Activated naive CD8-positive, alpha-beta T cell treated with anti-CD3 and anti-CD28 coated beads, Interleukin-2, amount 50 U/mL, for 24 hours (primary cell): ENCODE measurements at regions not wholly inside any gene's neighbourhood (a gene's known extent, or its start where the extent isn't known, plus 50 kb on each side); places are given as distances from the start of the nearest gene placed in this dataset.
A peak's percentile ranks its signal among the peaks of the same experiment; 100 is the strongest.
"Not testable (repeated sequence)": the region's sequence is repeated elsewhere in the genome, so short reads cannot be mapped to it uniquely, and the experiment has no call there.

ENCODE experiments used
- ATAC-seq: fragments of 150-1000 bp; cut with Tn5 transposase; one replicate; pipeline ENCODE4 v1.10.0; 2021
- DNase-seq: peaks from one replicate; pipeline ENCODE4 v3.0.0; 2021
- H3K27ac Mint-ChIP-seq: one replicate; pipeline ENCODE4 v1.8.0; 2021; ENCODE audit warnings: mild to moderate bottlenecking, mixed read lengths
- H3K27me3 Mint-ChIP-seq: one replicate; pipeline ENCODE4 v1.8.0; 2021; ENCODE audit warnings: mixed read lengths
- H3K36me3 Mint-ChIP-seq: one replicate; pipeline ENCODE4 v1.8.0; 2021; ENCODE audit warnings: low read depth, mixed read lengths
- H3K4me1 Mint-ChIP-seq: one replicate; pipeline ENCODE4 v1.8.0; 2021; ENCODE audit warnings: mixed read lengths
- H3K4me3 Mint-ChIP-seq: one replicate; pipeline ENCODE4 v1.8.0; 2021; ENCODE audit warnings: mild to moderate bottlenecking, moderate library complexity, mixed read lengths
- H3K9me3 Mint-ChIP-seq: one replicate; pipeline ENCODE4 v1.8.0; 2021; ENCODE audit warnings: mixed read lengths

- Mint-ChIP-seq H3K4me3 (no peak overlapping the region), H3K36me3 (no peaks in the 10 kb centered on the region), H3K27ac (no peak overlapping the region), H3K27me3 (peaks cover 5% of the 10 kb centered on the region), H3K9me3 (no peaks in the 10 kb centered on the region), H3K4me1 (peaks cover 10% of the 10 kb centered on the region)
- DNase-seq = no peak
- no peak for ATAC-seq
These were observed 125.6 kb downstream of the KLF6 start for GRCh38 chr10:3659203-3659917.

- DNase-seq = no peak
- H3K9me3 Mint-ChIP-seq = no peaks in the 10 kb centered on the region
- no peaks in the 10 kb centered on the region for H3K36me3 Mint-ChIP-seq
- no peak for ATAC-seq
- no peak overlapping the region for H3K4me3 Mint-ChIP-seq
- H3K4me1 Mint-ChIP-seq = peaks cover 10% of the 10 kb centered on the region
- H3K27ac Mint-ChIP-seq = no peak overlapping the region
- peaks cover 7% of the 10 kb centered on the region for H3K27me3 Mint-ChIP-seq
These were observed 126.2 kb downstream of the KLF6 start for GRCh38 chr10:3658766-3659165.

- Mint-ChIP-seq H3K4me1 (peaks cover 18% of the 10 kb centered on the region), H3K4me3 (no peak overlapping the region), H3K27ac (no peak overlapping the region), H3K9me3 (no peaks in the 10 kb centered on the region), H3K36me3 (no peaks in the 10 kb centered on the region), H3K27me3 (peaks cover 14% of the 10 kb centered on the region)
- ATAC-seq (no peak), DNase-seq (no peak)
These were observed 128.8 kb downstream of the KLF6 start for GRCh38 chr10:3656214-3656613.

- Mint-ChIP-seq H3K36me3 (no peaks in the 10 kb centered on the region), H3K4me3 (no peak overlapping the region), H3K4me1 (peaks cover 18% of the 10 kb centered on the region), H3K27ac (no peak overlapping the region), H3K27me3 (peaks cover 15% of the 10 kb centered on the region), H3K9me3 (no peaks in the 10 kb centered on the region)
- no peak for ATAC-seq
- DNase-seq = no peak
These were observed 129.5 kb downstream of the KLF6 start for GRCh38 chr10:3655528-3655927.

GRCh38 chr10:3654980-3655379 lies 130.0 kb downstream of the KLF6 start:
- H3K4me3 Mint-ChIP-seq = no peak overlapping the region
- no peak for ATAC-seq
- no peak overlapping the region for H3K27ac Mint-ChIP-seq
- H3K36me3 Mint-ChIP-seq = no peaks in the 10 kb centered on the region
- H3K4me1 Mint-ChIP-seq = peaks cover 18% of the 10 kb centered on the region
- no peak for DNase-seq
- H3K27me3 Mint-ChIP-seq = peaks cover 16% of the 10 kb centered on the region
- H3K9me3 Mint-ChIP-seq = no peaks in the 10 kb centered on the region

GRCh38 chr10:3654496-3654895 lies 130.5 kb downstream of the KLF6 start:
- H3K36me3 Mint-ChIP-seq = no peaks in the 10 kb centered on the region
- no peaks in the 10 kb centered on the region for H3K9me3 Mint-ChIP-seq
- H3K4me1 Mint-ChIP-seq = peaks cover 18% of the 10 kb centered on the region
- H3K27ac Mint-ChIP-seq = no peak overlapping the region
- ATAC-seq (no peak), DNase-seq (no peak)
- H3K4me3 Mint-ChIP-seq = no peak overlapping the region
- H3K27me3 Mint-ChIP-seq = peaks cover 16% of the 10 kb centered on the region

- H3K9me3 Mint-ChIP-seq, H3K36me3 Mint-ChIP-seq, ATAC-seq, H3K27ac Mint-ChIP-seq, DNase-seq: not testable (repeated sequence)
- H3K4me3 Mint-ChIP-seq = peak overlapping the region; percentile 63
- peaks cover 16% of the 10 kb centered on the region for H3K27me3 Mint-ChIP-seq
- peaks cover 18% of the 10 kb centered on the region for H3K4me1 Mint-ChIP-seq
These were observed 131.7 kb downstream of the KLF6 start for GRCh38 chr10:3653303-3653702.

- Mint-ChIP-seq H3K27ac (no peak overlapping the region), H3K9me3 (no peaks in the 10 kb centered on the region), H3K4me1 (peaks cover 18% of the 10 kb centered on the region), H3K27me3 (peaks cover 16% of the 10 kb centered on the region), H3K4me3 (peak overlapping the region; percentile 63), H3K36me3 (no peaks in the 10 kb centered on the region)
- no peak for DNase-seq
- peak; percentile 79 for ATAC-seq
These were observed 132.1 kb downstream of the KLF6 start for GRCh38 chr10:3652886-3653285.

GRCh38 chr10:3651969-3652653 lies 132.9 kb downstream of the KLF6 start:
- Mint-ChIP-seq H3K36me3 (no peaks in the 10 kb centered on the region), H3K9me3 (no peaks in the 10 kb centered on the region), H3K4me3 (no peak overlapping the region), H3K27ac (no peak overlapping the region), H3K4me1 (peaks cover 18% of the 10 kb centered on the region), H3K27me3 (peaks cover 16% of the 10 kb centered on the region)
- DNase-seq = no peak
- ATAC-seq = no peak

GRCh38 chr10:3648576-3648975 lies 136.4 kb downstream of the KLF6 start:
- no peaks in the 10 kb centered on the region for H3K9me3 Mint-ChIP-seq
- no peak overlapping the region for H3K4me3 Mint-ChIP-seq
- no peak for ATAC-seq
- DNase-seq = no peak
- H3K27ac Mint-ChIP-seq = no peak overlapping the region
- no peaks in the 10 kb centered on the region for H3K36me3 Mint-ChIP-seq
- H3K4me1 Mint-ChIP-seq = peaks cover 8% of the 10 kb centered on the region
- H3K27me3 Mint-ChIP-seq = peaks cover 10% of the 10 kb centered on the region

- Mint-ChIP-seq H3K4me3 (no peak overlapping the region), H3K36me3 (no peaks in the 10 kb centered on the region), H3K9me3 (no peaks in the 10 kb centered on the region), H3K4me1 (peaks cover 5% of the 10 kb centered on the region), H3K27ac (no peak overlapping the region), H3K27me3 (peaks cover 7% of the 10 kb centered on the region)
- DNase-seq (no peak), ATAC-seq (no peak)
These were observed 136.8 kb downstream of the KLF6 start for GRCh38 chr10:3648170-3648569.

GRCh38 chr10:3647074-3647473 lies 137.9 kb downstream of the KLF6 start:
- no peaks in the 10 kb centered on the region for H3K4me1 Mint-ChIP-seq
- H3K27me3 Mint-ChIP-seq = peaks cover 6% of the 10 kb centered on the region
- H3K9me3 Mint-ChIP-seq = no peaks in the 10 kb centered on the region
- DNase-seq = no peak
- H3K4me3 Mint-ChIP-seq = no peak overlapping the region
- H3K27ac Mint-ChIP-seq = no peak overlapping the region
- no peak for ATAC-seq
- no peaks in the 10 kb centered on the region for H3K36me3 Mint-ChIP-seq

GRCh38 chr10:3645406-3645805 lies 139.6 kb downstream of the KLF6 start:
- Mint-ChIP-seq H3K27ac (no peak overlapping the region), H3K4me1 (no peaks in the 10 kb centered on the region), H3K27me3 (peaks cover 2% of the 10 kb centered on the region), H3K9me3 (no peaks in the 10 kb centered on the region), H3K4me3 (no peak overlapping the region), H3K36me3 (no peaks in the 10 kb centered on the region)
- DNase-seq (no peak), ATAC-seq (no peak)

GRCh38 chr10:3640816-3641215 lies 144.2 kb downstream of the KLF6 start:
- Mint-ChIP-seq H3K4me1 (no peaks in the 10 kb centered on the region), H3K27me3 (no peaks in the 10 kb centered on the region), H3K4me3 (no peak overlapping the region), H3K36me3 (no peaks in the 10 kb centered on the region), H3K27ac (no peak overlapping the region), H3K9me3 (no peaks in the 10 kb centered on the region)
- DNase-seq (no peak), ATAC-seq (no peak)

- Mint-ChIP-seq H3K4me1 (no peaks in the 10 kb centered on the region), H3K4me3 (no peak overlapping the region), H3K27ac (peak overlapping the region; percentile 4), H3K27me3 (no peaks in the 10 kb centered on the region), H3K9me3 (no peaks in the 10 kb centered on the region), H3K36me3 (no peaks in the 10 kb centered on the region)
- DNase-seq (no peak), ATAC-seq (no peak)
These were observed 145.5 kb downstream of the KLF6 start for GRCh38 chr10:3639546-3639945.
